Coronary artery (tissue), 2 donors: ENCODE measurements at regions not wholly inside any gene's neighbourhood (a gene's known extent, or its start where the extent isn't known, plus 50 kb on each side); places are given as distances from the start of the nearest gene placed in this dataset.

ENCODE experiments used
- DNase-seq: peaks from one replicate; pipeline ENCODE4 v3.0.0-alpha.2; 2017; ENCODE audit warnings: low spot score
- H3K27ac ChIP-seq, 2 donors: fragments of 200-600 bp; sonication (generic); one replicate each; pipeline ENCODE4 v1.5.1; 2016 to 2019
- H3K4me3 ChIP-seq: fragments of 200-600 bp; sonication (generic); 2 replicates; pipeline ENCODE4 v1.5.1; 2016; ENCODE audit warnings: mild to moderate bottlenecking, moderate library complexity
- TF ChIP-seq, protein P1 (sequence below): fragments of 200-600 bp; sonication (generic); IDR thresholded peaks from one replicate; pipeline ENCODE4 v1.5.1; 2019; ENCODE audit warnings: antibody characterized with exemption

DNA sequence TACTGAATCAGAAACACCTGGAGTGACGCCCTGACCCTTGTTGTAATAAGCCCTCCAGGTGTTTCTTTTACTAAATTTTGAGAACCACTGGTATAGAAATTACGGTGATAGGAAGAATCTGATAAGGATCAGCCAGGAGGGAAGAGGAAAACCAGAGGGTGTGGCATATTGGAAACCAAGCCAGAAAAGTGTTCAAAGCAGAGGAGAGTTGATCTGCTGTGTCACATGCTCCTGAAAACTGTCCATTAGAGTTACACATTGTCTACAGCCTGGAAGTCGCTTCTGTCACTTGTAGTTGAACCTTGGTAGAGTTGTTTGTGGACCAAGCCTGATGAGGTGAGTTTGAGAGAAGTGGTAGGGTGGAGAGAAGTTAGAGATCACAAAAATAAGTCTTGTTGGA is 497.4 kb downstream of the ENC1 start:
- TF ChIP-seq, protein P1, sequence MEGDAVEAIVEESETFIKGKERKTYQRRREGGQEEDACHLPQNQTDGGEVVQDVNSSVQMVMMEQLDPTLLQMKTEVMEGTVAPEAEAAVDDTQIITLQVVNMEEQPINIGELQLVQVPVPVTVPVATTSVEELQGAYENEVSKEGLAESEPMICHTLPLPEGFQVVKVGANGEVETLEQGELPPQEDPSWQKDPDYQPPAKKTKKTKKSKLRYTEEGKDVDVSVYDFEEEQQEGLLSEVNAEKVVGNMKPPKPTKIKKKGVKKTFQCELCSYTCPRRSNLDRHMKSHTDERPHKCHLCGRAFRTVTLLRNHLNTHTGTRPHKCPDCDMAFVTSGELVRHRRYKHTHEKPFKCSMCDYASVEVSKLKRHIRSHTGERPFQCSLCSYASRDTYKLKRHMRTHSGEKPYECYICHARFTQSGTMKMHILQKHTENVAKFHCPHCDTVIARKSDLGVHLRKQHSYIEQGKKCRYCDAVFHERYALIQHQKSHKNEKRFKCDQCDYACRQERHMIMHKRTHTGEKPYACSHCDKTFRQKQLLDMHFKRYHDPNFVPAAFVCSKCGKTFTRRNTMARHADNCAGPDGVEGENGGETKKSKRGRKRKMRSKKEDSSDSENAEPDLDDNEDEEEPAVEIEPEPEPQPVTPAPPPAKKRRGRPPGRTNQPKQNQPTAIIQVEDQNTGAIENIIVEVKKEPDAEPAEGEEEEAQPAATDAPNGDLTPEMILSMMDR = no peak
- no peak overlapping the region for H3K27ac ChIP-seq
- no peak for DNase-seq
- no peak overlapping the region for H3K4me3 ChIP-seq

DNA sequence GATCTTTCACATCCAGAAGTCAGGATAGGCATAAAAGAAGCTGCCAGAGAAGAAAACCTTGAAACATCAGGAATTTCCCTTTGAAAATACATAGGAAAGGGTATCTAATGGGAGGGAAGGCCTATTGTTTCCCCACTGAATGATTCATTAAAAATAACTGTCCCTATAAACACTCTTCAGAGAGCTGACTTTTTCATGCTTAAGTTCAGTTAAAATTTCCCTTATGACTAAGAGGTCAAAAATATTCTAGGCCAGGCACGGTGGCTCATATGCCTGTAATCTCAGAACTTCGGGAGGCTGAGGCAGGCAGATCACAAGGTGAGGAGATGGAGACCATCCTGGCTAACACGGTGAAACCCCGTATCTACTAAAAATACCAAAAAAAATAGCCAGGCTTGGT is 499.5 kb downstream of the ENC1 start:
- no peak for DNase-seq
- H3K27ac ChIP-seq = no peak overlapping the region
- H3K4me3 ChIP-seq = no peak overlapping the region
- TF ChIP-seq, protein P1 = no peak

DNA sequence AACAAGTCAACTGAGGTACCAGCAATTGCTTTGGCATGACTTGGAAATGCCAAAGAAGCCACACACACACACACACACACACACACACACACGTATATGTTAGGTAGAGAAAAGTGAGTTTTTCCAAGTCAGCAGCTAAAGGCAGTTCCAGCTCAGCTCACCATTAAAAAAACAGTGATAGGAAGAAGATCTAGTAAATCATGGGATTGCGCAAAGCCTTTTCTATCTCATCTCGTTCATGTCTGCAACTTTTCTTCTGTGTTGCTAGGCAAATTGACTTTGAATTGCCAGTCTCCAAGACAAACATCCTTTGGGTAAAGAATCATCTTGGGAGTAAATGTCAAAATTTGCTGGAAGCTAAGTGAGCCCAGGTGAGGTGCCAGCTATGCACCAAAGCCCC is 500.1 kb downstream of the ENC1 start:
- TF ChIP-seq, protein P1 = no peak
- H3K4me3 ChIP-seq = no peak overlapping the region
- no peak for DNase-seq
- H3K27ac ChIP-seq = no peak overlapping the region

DNA sequence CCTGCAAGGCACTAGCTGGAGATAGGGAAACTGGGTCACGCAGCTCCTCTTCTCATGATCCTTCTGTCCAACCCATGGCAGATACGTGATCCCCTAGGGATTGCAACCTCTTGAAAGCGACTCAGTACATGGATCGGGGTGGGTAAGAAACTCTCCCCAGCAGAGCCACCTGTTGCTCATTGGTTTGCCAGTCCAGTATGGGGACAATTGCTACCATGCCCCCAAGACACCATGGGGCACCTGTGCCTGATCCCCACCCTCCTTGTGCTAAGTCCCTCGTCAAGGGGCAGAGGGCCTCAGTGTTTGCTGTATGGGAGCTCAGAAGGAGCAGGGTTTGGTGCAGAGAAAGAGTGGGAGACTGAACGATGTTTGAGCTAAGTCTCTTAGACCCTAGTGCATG is 500.9 kb downstream of the ENC1 start:
- DNase-seq = no peak
- Histone ChIP-seq H3K4me3 (no peak overlapping the region), H3K27ac (no peak overlapping the region)
- TF ChIP-seq, protein P1 = no peak

DNA sequence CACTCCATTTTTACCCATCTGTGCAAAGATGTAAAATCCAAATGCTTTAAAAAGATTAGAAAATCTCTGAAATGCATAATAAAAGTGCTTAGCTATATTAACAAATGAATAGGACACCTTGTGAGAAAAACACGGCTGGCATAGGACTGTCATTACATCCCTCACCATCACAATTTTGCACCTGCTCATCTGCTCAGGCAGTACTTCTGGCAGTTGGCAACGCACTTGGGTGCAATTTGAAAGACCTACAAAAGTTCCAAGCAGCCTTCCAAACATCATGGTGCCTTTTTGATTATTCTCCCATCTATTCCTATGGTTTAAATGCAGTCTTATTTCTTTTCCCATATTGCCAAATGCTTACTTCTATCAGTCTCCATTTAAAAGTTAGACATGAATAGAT is 501.8 kb downstream of the ENC1 start:
- H3K4me3 ChIP-seq = no peak overlapping the region
- H3K27ac ChIP-seq = no peak overlapping the region
- no peak for DNase-seq
- TF ChIP-seq, protein P1 = no peak

DNA sequence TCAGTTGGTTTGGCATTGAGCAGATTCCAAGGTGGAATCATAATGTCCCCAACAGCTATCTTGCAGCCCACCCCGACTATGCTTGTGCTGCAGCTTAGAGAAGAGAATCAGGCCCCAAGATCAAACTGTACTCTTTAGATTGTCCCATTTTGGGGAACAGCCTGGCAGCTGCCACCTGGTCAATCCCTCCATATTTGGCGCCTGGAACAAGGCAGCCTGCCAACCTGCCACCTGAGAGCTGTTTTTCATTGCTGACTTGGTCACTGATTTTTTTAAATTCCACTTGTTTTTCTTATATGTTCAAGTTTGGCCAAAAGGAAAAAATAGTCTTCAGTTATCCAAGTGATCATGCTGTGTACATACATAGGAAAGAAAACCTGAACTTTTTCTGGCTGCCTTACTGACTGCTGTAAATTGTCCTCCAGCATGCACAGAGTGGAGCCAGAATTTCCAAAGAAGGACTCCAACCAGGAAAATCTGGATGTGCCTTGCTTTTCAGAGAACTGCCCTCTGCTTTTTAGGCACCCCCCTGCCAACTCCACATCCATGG is 504.2 kb downstream of the ENC1 start:
- no peak for DNase-seq
- Histone ChIP-seq H3K4me3 (no peak overlapping the region), H3K27ac (no peak overlapping the region)
- TF ChIP-seq, protein P1 = no peak

DNA sequence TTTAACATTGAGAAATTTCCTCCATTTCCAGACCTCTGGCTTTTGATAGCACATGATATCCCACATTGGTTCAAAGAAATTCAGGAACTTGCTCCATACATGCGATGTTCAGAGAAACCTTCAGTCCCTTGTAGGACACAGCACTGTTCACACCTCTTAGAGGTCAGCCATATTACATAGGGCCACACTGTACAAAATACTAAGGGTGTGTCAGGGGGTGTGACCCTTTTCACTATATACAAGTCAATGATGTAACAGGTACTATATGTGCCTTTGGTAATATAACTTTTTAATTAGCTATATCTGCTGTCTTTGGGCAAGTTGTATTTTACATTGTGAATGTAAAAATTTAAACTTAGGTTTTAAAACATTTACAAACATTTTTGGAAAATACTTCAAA is 505.5 kb downstream of the ENC1 start:
- no peak overlapping the region for H3K27ac ChIP-seq
- no peak for DNase-seq
- no peak overlapping the region for H3K4me3 ChIP-seq
- TF ChIP-seq, protein P1 = no peak
